IMR-90 (cell line): ENCODE measurements at regions not wholly inside any gene's neighbourhood (a gene's known extent, or its start where the extent isn't known, plus 50 kb on each side); places are given as distances from the start of the nearest gene placed in this dataset.

ENCODE experiments used
- ATAC-seq: fragments of 200-7000 bp; cut with Tn5 transposase; 2 replicates; pipeline ENCODE4 v1.9.1; 2020; ENCODE audit warnings: low read depth, mild to moderate bottlenecking, moderate library complexity
- BruUV-seq: library from RNA; stranded (reverse); fragments of 400-500 nt; replicated peaks from 2 replicates; lab custom pipeline; 2021; lab: Mats Ljungman, UMichigan
- CTCF ChIA-PET: fragments of 300-600 bp; formaldehyde crosslinking; extraction: SDS; loops from one replicate; lab custom pipeline; 2021; ENCODE audit warnings: antibody characterized with exemption; lab: Yijun Ruan, JAX
- POLR2A ChIA-PET: fragments of 300-600 bp; sonication (Branson Sonifier 250); formaldehyde crosslinking; loops from one replicate; lab custom pipeline; 2022; ENCODE audit warnings: antibody characterized with exemption; ENCODE audit not compliant: unreplicated experiment; lab: Charles Lee
- DNase-seq: peaks from one replicate; pipeline ENCODE4 v3.0.0; 2013
- H2AFZ ChIP-seq: replicated peaks from 2 replicates; pipeline ENCODE3; 2013; ENCODE audit warnings: low read length, mild to moderate bottlenecking; ENCODE audit not compliant: poor library complexity
- H2AK5ac ChIP-seq: 2 replicates; pipeline ENCODE4 v1.6.1; 2013; ENCODE audit warnings: low read depth, low read length, inconsistent platforms
- H2AK9ac ChIP-seq: replicated peaks from 2 replicates; pipeline ENCODE3; 2013; ENCODE audit warnings: mild to moderate bottlenecking, low read depth, low read length, moderate library complexity; ENCODE audit not compliant: poor library complexity
- H2BK120ac ChIP-seq: 2 replicates; pipeline ENCODE4 v1.6.1; 2013; ENCODE audit warnings: low read depth, low read length, inconsistent platforms
- H2BK15ac ChIP-seq: 3 replicates; pipeline ENCODE4 v1.6.1; 2013; ENCODE audit warnings: low read depth, low read length, inconsistent platforms
- H2BK20ac ChIP-seq: 2 replicates; pipeline ENCODE4 v1.6.1; 2013; ENCODE audit warnings: low read depth, mild to moderate bottlenecking, inconsistent platforms, low read length, moderate library complexity
- H2BK5ac ChIP-seq: 2 replicates; pipeline ENCODE4 v1.6.1; 2013; ENCODE audit warnings: mild to moderate bottlenecking, low read depth, low read length, inconsistent platforms; ENCODE audit not compliant: poor library complexity, severe bottlenecking
- H3K14ac ChIP-seq: replicated peaks from 2 replicates; pipeline ENCODE4 v1.6.1; 2013; ENCODE audit warnings: low read depth, low read length, inconsistent platforms
- H3K18ac ChIP-seq: 2 replicates; pipeline ENCODE4 v1.6.1; 2013; ENCODE audit warnings: low read depth, low read length, control low read depth
- H3K23ac ChIP-seq: 2 replicates; pipeline ENCODE4 v1.6.1; 2013; ENCODE audit warnings: low read depth, low read length, inconsistent platforms
- H3K27ac ChIP-seq: 2 replicates; pipeline ENCODE4 v1.5.1; 2013; ENCODE audit warnings: mild to moderate bottlenecking, control low read depth, low read length; ENCODE audit not compliant: insufficient read depth
- H3K27me3 ChIP-seq: 2 replicates; pipeline ENCODE4 v1.6.1; 2013; ENCODE audit warnings: low read length; ENCODE audit not compliant: control insufficient read depth, insufficient read depth
- H3K36me3 ChIP-seq: 2 replicates; pipeline ENCODE4 v1.6.1; 2013; ENCODE audit warnings: low read length, mixed read lengths; ENCODE audit not compliant: control insufficient read depth, insufficient read depth
- H3K4ac ChIP-seq: 2 replicates; pipeline ENCODE4 v1.6.1; 2013; ENCODE audit warnings: low read depth, low read length, inconsistent platforms
- H3K4me1 ChIP-seq: 2 replicates; pipeline ENCODE4 v1.6.1; 2013; ENCODE audit warnings: low read length, mixed read lengths; ENCODE audit not compliant: control insufficient read depth, insufficient read depth
- H3K4me2 ChIP-seq: 2 replicates; pipeline ENCODE4 v1.6.1; 2013; ENCODE audit warnings: low read depth, mild to moderate bottlenecking, control low read depth, low read length, moderate library complexity
- H3K4me3 ChIP-seq: 2 replicates; pipeline ENCODE4 v1.5.1; 2013; ENCODE audit warnings: low read depth, mild to moderate bottlenecking, control low read depth, low read length, moderate library complexity; ENCODE audit not compliant: insufficient read depth
- H3K56ac ChIP-seq: 2 replicates; pipeline ENCODE4 v1.6.1; 2013; ENCODE audit warnings: low read length, inconsistent platforms; ENCODE audit not compliant: insufficient read depth; ENCODE audit errors: extremely low read depth
- H3K79me1 ChIP-seq, 2 experiments: 2 replicates each; pipeline ENCODE4 v1.6.1; 2013; ENCODE audit warnings: low read length in 2 of 2, inconsistent platforms in 1 of 2, low read depth in 1 of 2
- H3K9ac ChIP-seq: 2 replicates; pipeline ENCODE4 v1.6.1; 2013; ENCODE audit warnings: low read depth, low read length, control low read depth
- H3K9me1 ChIP-seq: 2 replicates; pipeline ENCODE4 v1.6.1; 2013; ENCODE audit warnings: low read length, inconsistent platforms; ENCODE audit not compliant: insufficient read depth
- H3K9me3 ChIP-seq: 2 replicates; pipeline ENCODE4 v1.6.1; 2013; ENCODE audit warnings: low read length; ENCODE audit not compliant: control insufficient read depth, insufficient read depth
- H4K20me1 ChIP-seq: 2 replicates; pipeline ENCODE4 v1.6.1; 2013; ENCODE audit warnings: low read length, inconsistent platforms; ENCODE audit not compliant: insufficient read depth
- H4K5ac ChIP-seq: 2 replicates; pipeline ENCODE4 v1.6.1; 2013; ENCODE audit warnings: mild to moderate bottlenecking, low read depth, low read length, control low read depth
- H4K8ac ChIP-seq, 2 experiments: 2 replicates each; pipeline ENCODE4 v1.6.1; 2013; ENCODE audit warnings: low read depth in 2 of 2, low read length in 2 of 2, control low read depth in 1 of 2, inconsistent platforms in 1 of 2
- H4K91ac ChIP-seq: 2 replicates; pipeline ENCODE4 v1.6.1; 2013; ENCODE audit warnings: low read depth, low read length, inconsistent platforms; ENCODE audit not compliant: insufficient read depth
- BHLHE40 ChIP-seq: fragments of 150-350 bp; IDR thresholded peaks from 2 replicates; pipeline ENCODE4 v1.6.1; 2016; ENCODE audit warnings: mild to moderate bottlenecking, low read depth, low read length
- CEBPB ChIP-seq: IDR thresholded peaks from 2 replicates; pipeline ENCODE4 v1.6.1; 2012; ENCODE audit warnings: low read depth, low read length, improper control_type of control experiment
- CHD1 ChIP-seq: IDR thresholded peaks from 2 replicates; pipeline ENCODE4 v1.6.1; 2012; ENCODE audit warnings: low read depth, low read length, improper control_type of control experiment
- CTCF ChIP-seq: conservative IDR thresholded peaks from 2 replicates; pipeline ENCODE4 v1.5.1; 2012; ENCODE audit warnings: mild to moderate bottlenecking, low read depth, low read length, improper control_type of control experiment
- ELK1 ChIP-seq: fragments of 150-350 bp; IDR thresholded peaks from 2 replicates; pipeline ENCODE4 v1.6.1; 2016; ENCODE audit warnings: low read depth, mild to moderate bottlenecking, low read length, moderate library complexity, borderline replicate concordance
- FOS ChIP-seq: fragments of 150-350 bp; IDR thresholded peaks from 2 replicates; pipeline ENCODE4 v1.6.1; 2016; ENCODE audit warnings: low read depth, low read length
- MAFK ChIP-seq: IDR thresholded peaks from 2 replicates; pipeline ENCODE4 v1.6.1; 2012; ENCODE audit warnings: low read depth, low read length, improper control_type of control experiment
- MAZ ChIP-seq: IDR thresholded peaks from 2 replicates; pipeline ENCODE4 v1.6.1; 2012; ENCODE audit warnings: low read depth, mild to moderate bottlenecking, low read length, improper control_type of control experiment, moderate library complexity, borderline replicate concordance
- MXI1 ChIP-seq: IDR thresholded peaks from 2 replicates; pipeline ENCODE4 v1.6.1; 2012; ENCODE audit warnings: low read depth, mild to moderate bottlenecking, low read length, moderate library complexity, borderline replicate concordance
- NFE2L2 ChIP-seq: fragments of 150-350 bp; IDR thresholded peaks from 2 replicates; pipeline ENCODE4 v1.6.1; 2016; ENCODE audit warnings: low read depth, mild to moderate bottlenecking, low read length
- POLR2A ChIP-seq: IDR thresholded peaks from 2 replicates; pipeline ENCODE4 v1.6.1; 2012; ENCODE audit warnings: mild to moderate bottlenecking, low read depth, low read length
- RAD21 ChIP-seq: IDR thresholded peaks from 2 replicates; pipeline ENCODE4 v1.6.1; 2012; ENCODE audit warnings: low read length, improper control_type of control experiment
- RCOR1 ChIP-seq: IDR thresholded peaks from 2 replicates; pipeline ENCODE4 v1.6.1; 2012; ENCODE audit warnings: mild to moderate bottlenecking, low read length, improper control_type of control experiment; ENCODE audit not compliant: insufficient replicate concordance
- RFX5 ChIP-seq: IDR thresholded peaks from 2 replicates; pipeline ENCODE4 v1.8.0; 2012; ENCODE audit warnings: low read depth, mild to moderate bottlenecking, low read length, moderate library complexity
- SMC3 ChIP-seq: fragments of 150-350 bp; IDR thresholded peaks from 2 replicates; pipeline ENCODE4 v1.6.1; 2016; ENCODE audit warnings: low read depth, mild to moderate bottlenecking, antibody characterized with exemption, low read length, moderate library complexity
- USF2 ChIP-seq: fragments of 150-350 bp; IDR thresholded peaks from 2 replicates; pipeline ENCODE4 v1.6.1; 2017; ENCODE audit warnings: mild to moderate bottlenecking, antibody characterized with exemption, low read length, low read depth
- WGBS, 2 experiments: methylation state at CpG; one replicate each; pipeline versions ENCODE4 v1.1.5 to v1.1.7; 2013; ENCODE audit warnings: missing lambda C conversion rate in 2 of 2; ENCODE audit not compliant: insufficient read length in 1 of 2; ENCODE audit errors: extremely low coverage in 2 of 2; 5-methylcytosine and 5-hydroxymethylcytosine counted together
- dilution Hi-C: fragments of 300-500 bp; cut with HindIII; formaldehyde crosslinking; loops from one replicate; pipeline ENCODE4 v1.14.3; 2018; ENCODE audit warnings: low sequenced_read_pairs; ENCODE audit not compliant: unreplicated experiment
- in situ Hi-C: fragments of 300-500 bp; cut with MboI; formaldehyde crosslinking; loops from 3 replicates; pipeline ENCODE4 v1.14.3; 2019; ENCODE audit warnings: low sequenced_read_pairs, inconsistent platforms, mixed read lengths
- intact Hi-C: fragments of 100-400 bp; cut with micrococcal nuclease; formaldehyde crosslinking; loops from 2 replicates; pipeline ENCODE4 v1.10.0; 2022

GRCh38 chr6:2482773-2483172 is 237.4 kb upstream of the GMDS start:
- Histone ChIP-seq H3K18ac (no peak overlapping the region), H2AK9ac (no peak overlapping the region), H3K4me1 (peaks cover 8% of the 10 kb centered on the region; the same call in 1 of the 2 replicates), H3K23ac (no peak overlapping the region), H4K8ac (no peak overlapping the region), H3K4me3 (no peak overlapping the region), H2AFZ (no peak overlapping the region), H4K5ac (no peak overlapping the region), H2BK20ac (no peak overlapping the region), H4K20me1 (no peaks in the 10 kb centered on the region), H3K56ac (no peak overlapping the region), H2AK5ac (no peak overlapping the region), H4K91ac (no peak overlapping the region), H3K27ac (no peak overlapping the region), H3K4ac (no peak overlapping the region), H3K14ac (no peak overlapping the region), H3K36me3 (no peaks in the 10 kb centered on the region), H3K9me1 (no peaks in the 10 kb centered on the region), H2BK5ac (no peak overlapping the region), H3K4me2 (no peak overlapping the region), H2BK120ac (no peak overlapping the region), H3K9ac (no peak overlapping the region), H2BK15ac (no peak overlapping the region), H3K9me3 (peaks cover 20% of the 10 kb centered on the region), H3K27me3 (peaks cover 21% of the 10 kb centered on the region), H3K79me1 (no peaks in the 10 kb centered on the region)
- dilution Hi-C loops (no loop called here), intact Hi-C loops (no loop called here), in situ Hi-C loops (no loop called here)
- POLR2A ChIA-PET = no interaction called here
- TF ChIP-seq CHD1 = no peak
- TF ChIP-seq FOS = no peak
- TF ChIP-seq MXI1 = no peak
- TF ChIP-seq CTCF = no peak
- TF ChIP-seq CEBPB = no peak
- no peak for TF ChIP-seq NFE2L2
- no peak for TF ChIP-seq MAZ
- no peak for TF ChIP-seq RFX5
- TF ChIP-seq BHLHE40 = no peak
- TF ChIP-seq ELK1 = no peak
- TF ChIP-seq MAFK = no peak
- TF ChIP-seq RCOR1 = no peak
- TF ChIP-seq USF2 = no peak
- no peak for TF ChIP-seq SMC3
- TF ChIP-seq POLR2A = no peak
- no peak for TF ChIP-seq RAD21
- no TSS peak for BruUV-seq
- DNase-seq (no peak), ATAC-seq (no peak)
- CTCF ChIA-PET = interaction anchor here (0.9 kb wide), 1 partner anchor 16 kb away, joined by 4 read pairs; no protein-coding TSS in a partner anchor
- no CpG with 5 or more reads among the region's 2 CpGs for WGBS, 2 experiments
